ENCODE measurements at regions not wholly inside any gene's neighbourhood (a gene's known extent, or its start where the extent isn't known, plus 50 kb on each side); places are given as distances from the start of the nearest gene placed in this dataset.

- no peaks in the 10 kb centered on the region for H3K4me1 Mint-ChIP-seq (ENCODE audit: low read depth)
- no peak overlapping the region for H3K27ac Mint-ChIP-seq
- H3K36me3 Mint-ChIP-seq (ENCODE audit: low read depth) = no peaks in the 10 kb centered on the region
- no peaks in the 10 kb centered on the region for H3K27me3 Mint-ChIP-seq
- H3K9me3 Mint-ChIP-seq = no peaks in the 10 kb centered on the region
- no peak overlapping the region for H3K4me3 Mint-ChIP-seq
These were observed 87.0 kb upstream of the TSPAN5 start for GRCh38 chr4:98745366-98745765.

GRCh38 chr4:98744372-98745150 lies 86.2 kb upstream of the TSPAN5 start:
- H3K4me1 Mint-ChIP-seq (ENCODE audit: low read depth) = no peaks in the 10 kb centered on the region
- no peaks in the 10 kb centered on the region for H3K27me3 Mint-ChIP-seq
- no peaks in the 10 kb centered on the region for H3K9me3 Mint-ChIP-seq
- H3K36me3 Mint-ChIP-seq (ENCODE audit: low read depth) = no peaks in the 10 kb centered on the region
- no peak overlapping the region for H3K4me3 Mint-ChIP-seq
- no peak overlapping the region for H3K27ac Mint-ChIP-seq

- H3K27ac Mint-ChIP-seq = no peak overlapping the region
- H3K9me3 Mint-ChIP-seq = peaks cover 7% of the 10 kb centered on the region
- H3K4me3 Mint-ChIP-seq = no peak overlapping the region
- H3K27me3 Mint-ChIP-seq = no peaks in the 10 kb centered on the region
- no peaks in the 10 kb centered on the region for H3K4me1 Mint-ChIP-seq (ENCODE audit: low read depth)
- H3K36me3 Mint-ChIP-seq (ENCODE audit: low read depth) = no peaks in the 10 kb centered on the region
These were observed 83.5 kb upstream of the TSPAN5 start for GRCh38 chr4:98741952-98742351.

- Mint-ChIP-seq H3K27ac (peak overlapping the region; percentile 3), H3K4me3 (no peak overlapping the region), H3K4me1 (ENCODE audit: low read depth) (no peaks in the 10 kb centered on the region), H3K9me3 (peaks cover 7% of the 10 kb centered on the region), H3K27me3 (no peaks in the 10 kb centered on the region), H3K36me3 (ENCODE audit: low read depth) (no peaks in the 10 kb centered on the region)
These were observed 81.3 kb upstream of the TSPAN5 start for GRCh38 chr4:98739751-98740150.

- Mint-ChIP-seq H3K4me3 (no peak overlapping the region), H3K27ac (no peak overlapping the region), H3K36me3 (ENCODE audit: low read depth) (no peaks in the 10 kb centered on the region), H3K4me1 (ENCODE audit: low read depth) (peaks cover 1% of the 10 kb centered on the region), H3K27me3 (no peaks in the 10 kb centered on the region), H3K9me3 (peaks cover 6% of the 10 kb centered on the region)
These were observed 75.2 kb upstream of the TSPAN5 start for GRCh38 chr4:98733601-98734000.

- Mint-ChIP-seq H3K27ac (no peak overlapping the region), H3K4me3 (no peak overlapping the region), H3K36me3 (ENCODE audit: low read depth) (peaks cover 6% of the 10 kb centered on the region), H3K4me1 (ENCODE audit: low read depth) (peaks cover 6% of the 10 kb centered on the region), H3K27me3 (no peaks in the 10 kb centered on the region), H3K9me3 (peaks cover 7% of the 10 kb centered on the region)
These were observed 70.5 kb upstream of the TSPAN5 start for GRCh38 chr4:98728871-98729270.

- peaks cover 6% of the 10 kb centered on the region for H3K36me3 Mint-ChIP-seq (ENCODE audit: low read depth)
- H3K9me3 Mint-ChIP-seq = peaks cover 7% of the 10 kb centered on the region
- no peaks in the 10 kb centered on the region for H3K27me3 Mint-ChIP-seq
- peaks cover 6% of the 10 kb centered on the region for H3K4me1 Mint-ChIP-seq (ENCODE audit: low read depth)
- peak overlapping the region; percentile 63 for H3K27ac Mint-ChIP-seq
- no peak overlapping the region for H3K4me3 Mint-ChIP-seq
These were observed 70.0 kb upstream of the TSPAN5 start for GRCh38 chr4:98728433-98728832.

GRCh38 chr4:98722000-98722399 lies 63.6 kb upstream of the TSPAN5 start:
- H3K9me3 Mint-ChIP-seq = peaks cover 10% of the 10 kb centered on the region
- H3K4me3 Mint-ChIP-seq = no peak overlapping the region
- H3K27ac Mint-ChIP-seq = no peak overlapping the region
- H3K27me3 Mint-ChIP-seq = no peaks in the 10 kb centered on the region
- H3K36me3 Mint-ChIP-seq (ENCODE audit: low read depth) = peaks cover 6% of the 10 kb centered on the region
- H3K4me1 Mint-ChIP-seq (ENCODE audit: low read depth) = no peaks in the 10 kb centered on the region

GRCh38 chr4:98720871-98721480 lies 62.6 kb upstream of the TSPAN5 start:
- Mint-ChIP-seq H3K4me3 (no peak overlapping the region), H3K27me3 (no peaks in the 10 kb centered on the region), H3K36me3 (ENCODE audit: low read depth) (peaks cover 6% of the 10 kb centered on the region), H3K27ac (no peak overlapping the region), H3K4me1 (ENCODE audit: low read depth) (no peaks in the 10 kb centered on the region), H3K9me3 (peaks cover 10% of the 10 kb centered on the region)

GRCh38 chr4:98716796-98717195 lies 58.4 kb upstream of the TSPAN5 start:
- no peak overlapping the region for H3K4me3 Mint-ChIP-seq
- no peaks in the 10 kb centered on the region for H3K4me1 Mint-ChIP-seq (ENCODE audit: low read depth)
- H3K27me3 Mint-ChIP-seq = no peaks in the 10 kb centered on the region
- peaks cover 3% of the 10 kb centered on the region for H3K9me3 Mint-ChIP-seq
- H3K36me3 Mint-ChIP-seq (ENCODE audit: low read depth) = no peaks in the 10 kb centered on the region
- no peak overlapping the region for H3K27ac Mint-ChIP-seq

- Mint-ChIP-seq H3K4me1 (ENCODE audit: low read depth) (peaks cover under 1% of the 10 kb centered on the region), H3K27ac (no peak overlapping the region), H3K36me3 (ENCODE audit: low read depth) (no peaks in the 10 kb centered on the region), H3K27me3 (no peaks in the 10 kb centered on the region), H3K4me3 (no peak overlapping the region), H3K9me3 (peaks cover 12% of the 10 kb centered on the region)
These were observed 54.2 kb upstream of the TSPAN5 start for GRCh38 chr4:98712607-98713006.

GRCh38 chr4:98711526-98711925 lies 53.1 kb upstream of the TSPAN5 start:
- H3K4me1 Mint-ChIP-seq (ENCODE audit: low read depth) = peaks cover 11% of the 10 kb centered on the region
- no peak overlapping the region for H3K27ac Mint-ChIP-seq
- H3K27me3 Mint-ChIP-seq = no peaks in the 10 kb centered on the region
- H3K9me3 Mint-ChIP-seq = peaks cover 14% of the 10 kb centered on the region
- no peaks in the 10 kb centered on the region for H3K36me3 Mint-ChIP-seq (ENCODE audit: low read depth)
- H3K4me3 Mint-ChIP-seq = no peak overlapping the region

GRCh38 chr4:98710831-98711230 lies 52.4 kb upstream of the TSPAN5 start:
- Mint-ChIP-seq H3K36me3 (ENCODE audit: low read depth) (peaks cover 6% of the 10 kb centered on the region), H3K9me3 (peaks cover 21% of the 10 kb centered on the region), H3K27ac (no peak overlapping the region), H3K27me3 (no peaks in the 10 kb centered on the region), H3K4me3 (no peak overlapping the region), H3K4me1 (ENCODE audit: low read depth) (peaks cover 18% of the 10 kb centered on the region)
